Smooth muscle cell (in vitro differentiated cells): ENCODE measurements at regions not wholly inside any gene's neighbourhood (a gene's known extent, or its start where the extent isn't known, plus 50 kb on each side); places are given as distances from the start of the nearest gene placed in this dataset.
A peak's percentile ranks its signal among the peaks of the same experiment; 100 is the strongest.

Experiments used
- DNase-seq: peaks from one replicate; lab custom pipeline; 2025; ENCODE audit not compliant: unreplicated experiment; lab: John Stamatoyannopoulos, UW
- H2AFZ ChIP-seq: fragments of 200-600 bp; sonication (generic); 2 replicates; pipeline ENCODE4 v1.6.0; 2016; ENCODE audit warnings: antibody characterized with exemption, low read depth, mild to moderate bottlenecking
- H3F3A ChIP-seq: fragments of 200-600 bp; sonication (generic); 2 replicates; pipeline ENCODE4 v1.6.0; 2017; ENCODE audit warnings: antibody characterized with exemption, low read depth
- H3K27ac ChIP-seq: fragments of 200-600 bp; sonication (generic); 2 replicates; pipeline ENCODE4 v1.5.1; 2016; ENCODE audit warnings: low read depth, mild to moderate bottlenecking
- H3K27me3 ChIP-seq: fragments of 200-600 bp; sonication (generic); 2 replicates; pipeline ENCODE4 v1.6.1; 2016; ENCODE audit warnings: low read depth, mild to moderate bottlenecking
- H3K36me3 ChIP-seq: fragments of 200-600 bp; sonication (generic); 2 replicates; pipeline ENCODE4 v1.5.1; 2016; ENCODE audit warnings: low read depth
- H3K4me1 ChIP-seq: fragments of 200-600 bp; sonication (generic); 2 replicates; pipeline ENCODE4 v1.5.1; 2016; ENCODE audit warnings: low read depth
- H3K4me2 ChIP-seq: fragments of 200-600 bp; sonication (generic); 2 replicates; pipeline ENCODE4 v1.6.0; 2016; ENCODE audit warnings: mild to moderate bottlenecking
- H3K4me3 ChIP-seq: fragments of 200-600 bp; sonication (generic); 2 replicates; pipeline ENCODE4 v1.5.1; 2016; ENCODE audit warnings: mild to moderate bottlenecking
- H3K79me2 ChIP-seq: fragments of 200-600 bp; sonication (generic); 2 replicates; pipeline ENCODE4 v1.6.0; 2016; ENCODE audit warnings: low read depth, mild to moderate bottlenecking
- H3K9ac ChIP-seq: fragments of 200-600 bp; sonication (generic); 2 replicates; pipeline ENCODE4 v1.6.0; 2016; ENCODE audit warnings: low read depth
- H3K9me3 ChIP-seq: fragments of 200-600 bp; sonication (generic); replicated peaks from 2 replicates; pipeline ENCODE4 v1.5.1; 2016; ENCODE audit warnings: low read depth
- H4K20me1 ChIP-seq: fragments of 200-600 bp; sonication (generic); 2 replicates; pipeline ENCODE4 v1.6.0; 2016; ENCODE audit warnings: low read depth
- WGBS: methylation state at CpG from one replicate; pipeline ENCODE4 v1.1.7; 2016; ENCODE audit warnings: low lambda C conversion rate; 5-methylcytosine and 5-hydroxymethylcytosine counted together
- TF ChIP-seq, protein P1 (sequence below): fragments of 200-600 bp; sonication (generic); IDR thresholded peaks from 2 replicates; pipeline ENCODE4 v1.5.1; 2017; ENCODE audit warnings: borderline replicate concordance, mild to moderate bottlenecking, antibody characterized with exemption; ENCODE audit not compliant: insufficient read depth, poor library complexity, severe bottlenecking

DNA sequence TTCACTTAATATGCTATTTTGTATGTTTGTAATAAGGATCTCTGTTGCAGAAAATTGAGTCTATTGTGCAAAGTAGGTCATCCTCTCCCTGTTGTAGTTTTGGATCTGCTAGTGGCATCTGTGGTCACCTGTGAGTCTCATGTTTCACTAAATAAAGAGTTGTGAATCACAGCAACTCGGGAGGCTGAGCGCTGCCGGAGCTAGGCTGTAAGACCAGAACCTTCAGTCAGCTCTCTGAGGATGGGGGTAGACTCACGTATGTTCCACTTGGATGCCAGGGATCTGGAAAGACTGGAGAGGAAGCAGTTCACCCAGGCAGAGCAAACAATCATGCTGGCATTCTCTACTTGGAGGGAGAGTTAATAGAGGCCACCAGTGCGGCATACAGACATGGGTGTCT is 187.3 kb upstream of the FOXA2 start:
- no peaks in the 10 kb centered on the region for H3K27me3 ChIP-seq
- H3K9ac ChIP-seq: no peak overlapping the region
- TF ChIP-seq, protein P1, sequence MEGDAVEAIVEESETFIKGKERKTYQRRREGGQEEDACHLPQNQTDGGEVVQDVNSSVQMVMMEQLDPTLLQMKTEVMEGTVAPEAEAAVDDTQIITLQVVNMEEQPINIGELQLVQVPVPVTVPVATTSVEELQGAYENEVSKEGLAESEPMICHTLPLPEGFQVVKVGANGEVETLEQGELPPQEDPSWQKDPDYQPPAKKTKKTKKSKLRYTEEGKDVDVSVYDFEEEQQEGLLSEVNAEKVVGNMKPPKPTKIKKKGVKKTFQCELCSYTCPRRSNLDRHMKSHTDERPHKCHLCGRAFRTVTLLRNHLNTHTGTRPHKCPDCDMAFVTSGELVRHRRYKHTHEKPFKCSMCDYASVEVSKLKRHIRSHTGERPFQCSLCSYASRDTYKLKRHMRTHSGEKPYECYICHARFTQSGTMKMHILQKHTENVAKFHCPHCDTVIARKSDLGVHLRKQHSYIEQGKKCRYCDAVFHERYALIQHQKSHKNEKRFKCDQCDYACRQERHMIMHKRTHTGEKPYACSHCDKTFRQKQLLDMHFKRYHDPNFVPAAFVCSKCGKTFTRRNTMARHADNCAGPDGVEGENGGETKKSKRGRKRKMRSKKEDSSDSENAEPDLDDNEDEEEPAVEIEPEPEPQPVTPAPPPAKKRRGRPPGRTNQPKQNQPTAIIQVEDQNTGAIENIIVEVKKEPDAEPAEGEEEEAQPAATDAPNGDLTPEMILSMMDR: no peak
- H4K20me1 ChIP-seq: no peaks in the 10 kb centered on the region
- H3F3A ChIP-seq: no peaks in the 10 kb centered on the region
- H3K9me3 ChIP-seq: no peaks in the 10 kb centered on the region
- H3K4me2 ChIP-seq: no peak overlapping the region
- no peak for DNase-seq
- H3K36me3 ChIP-seq: no peaks in the 10 kb centered on the region
- no peak overlapping the region for H2AFZ ChIP-seq
- H3K4me1 ChIP-seq: peaks cover 15% of the 10 kb centered on the region
- H3K79me2 ChIP-seq: no peaks in the 10 kb centered on the region
- 54% methylated on average over 5 of the region's 5 CpGs for WGBS
- no peak overlapping the region for H3K4me3 ChIP-seq
- H3K27ac ChIP-seq: no peak overlapping the region

DNA sequence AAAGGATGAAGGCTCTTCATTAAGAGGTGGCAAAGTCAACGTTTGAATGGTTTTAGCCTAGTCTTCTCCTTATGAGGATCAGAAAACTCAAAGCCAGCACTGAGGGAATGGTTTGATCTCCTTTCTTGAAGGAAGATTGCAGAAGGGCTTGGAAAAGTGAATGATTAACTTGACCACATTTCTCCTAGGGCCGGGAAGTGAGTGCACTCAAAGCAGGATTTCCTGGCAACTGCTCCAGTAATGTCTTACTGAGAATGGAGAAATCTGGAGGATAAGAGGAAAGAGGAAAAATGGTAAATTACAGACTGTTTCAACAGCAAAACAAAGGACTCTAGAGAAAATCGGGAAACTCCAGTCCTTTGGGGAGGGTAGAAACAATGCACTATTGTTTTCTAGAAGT is 189.0 kb upstream of the FOXA2 start:
- Histone ChIP-seq H3K4me1 (peaks cover 9% of the 10 kb centered on the region), H3K79me2 (no peaks in the 10 kb centered on the region), H3K27me3 (no peaks in the 10 kb centered on the region), H2AFZ (no peak overlapping the region), H3F3A (no peaks in the 10 kb centered on the region), H3K9me3 (no peaks in the 10 kb centered on the region), H3K4me2 (no peak overlapping the region), H3K36me3 (no peaks in the 10 kb centered on the region), H3K9ac (no peak overlapping the region), H3K27ac (no peak overlapping the region), H3K4me3 (no peak overlapping the region), H4K20me1 (no peaks in the 10 kb centered on the region)
- DNase-seq: no peak
- 89% methylated on average over 3 of the region's 3 CpGs for WGBS
- TF ChIP-seq, protein P1: no peak

DNA sequence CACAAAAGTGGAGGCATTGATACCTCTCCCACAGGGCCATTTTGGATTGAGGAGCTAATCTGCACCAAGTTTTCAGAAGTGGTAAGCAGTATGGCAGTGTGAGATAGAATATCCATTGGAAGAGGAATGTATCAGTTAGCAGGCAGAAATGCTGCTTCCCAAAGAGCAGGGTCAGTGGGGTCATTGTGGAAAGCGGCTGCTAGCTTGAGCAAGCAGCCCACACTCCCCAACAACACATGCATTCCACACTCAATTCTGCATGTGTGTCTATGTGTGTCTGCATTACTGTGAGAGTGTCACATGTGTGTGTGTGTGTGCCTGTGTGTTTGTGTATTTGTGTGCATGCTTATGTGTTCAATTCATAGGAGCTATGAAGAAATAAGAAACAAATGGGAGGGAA is 190.9 kb upstream of the FOXA2 start:
- TF ChIP-seq, protein P1: no peak
- Histone ChIP-seq H3K4me1 (no peaks in the 10 kb centered on the region), H2AFZ (no peak overlapping the region), H3K79me2 (no peaks in the 10 kb centered on the region), H3K9me3 (no peaks in the 10 kb centered on the region), H3F3A (no peaks in the 10 kb centered on the region), H3K4me2 (peak overlapping the region; percentile 49), H3K36me3 (no peaks in the 10 kb centered on the region), H3K4me3 (no peak overlapping the region), H4K20me1 (no peaks in the 10 kb centered on the region), H3K27me3 (no peaks in the 10 kb centered on the region), H3K9ac (no peak overlapping the region), H3K27ac (peak overlapping the region; percentile 77)
- no peak for DNase-seq
- 60% methylated on average over 1 of the region's 1 CpG for WGBS

DNA sequence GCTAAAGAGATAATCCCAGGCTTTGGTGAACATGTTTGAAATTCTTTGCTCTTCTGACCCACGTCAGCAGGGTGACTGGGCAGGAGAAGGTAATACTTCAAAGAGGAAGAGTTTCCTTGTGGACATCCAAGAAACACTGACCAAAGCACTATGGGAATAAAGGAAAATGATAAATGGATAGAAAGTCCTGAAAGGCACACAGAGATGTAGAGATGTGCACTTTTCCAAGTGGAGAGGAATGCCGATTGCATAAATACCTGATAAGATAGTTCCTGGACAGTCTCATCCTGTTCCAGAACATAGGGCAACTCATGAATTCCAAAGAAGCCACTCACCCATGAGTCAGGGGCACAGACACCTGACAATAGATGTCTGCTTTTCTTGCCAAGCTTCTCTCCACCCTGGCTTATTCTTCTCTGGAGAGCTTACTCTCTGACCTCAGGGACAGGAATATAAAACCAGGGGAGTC is 191.3 kb upstream of the FOXA2 start:
- Histone ChIP-seq H3K79me2 (no peaks in the 10 kb centered on the region), H3K36me3 (no peaks in the 10 kb centered on the region), H4K20me1 (no peaks in the 10 kb centered on the region), H3K4me1 (no peaks in the 10 kb centered on the region), H2AFZ (no peak overlapping the region), H3K27me3 (no peaks in the 10 kb centered on the region), H3K4me2 (peak overlapping the region; percentile 49), H3K27ac (peak overlapping the region; percentile 77), H3K9me3 (no peaks in the 10 kb centered on the region), H3K4me3 (no peak overlapping the region), H3F3A (no peaks in the 10 kb centered on the region), H3K9ac (no peak overlapping the region)
- DNase-seq: no peak
- WGBS: 19% methylated on average over 2 of the region's 2 CpGs
- TF ChIP-seq, protein P1: no peak
